HCT116 (cell line): ENCODE measurements at regions not wholly inside any gene's neighbourhood (a gene's known extent, or its start where the extent isn't known, plus 50 kb on each side); places are given as distances from the start of the nearest gene placed in this dataset.

Experiments
- CTCF ChIP-seq, 3 experiments: fragments of 200-600 bp in 1 of 3; sonication (generic) in 1 of 3; IDR thresholded peaks in 2 of 3; conservative IDR thresholded peaks in 1 of 3; 2 replicates each; pipeline ENCODE4 v1.5.1; 2012 to 2017; ENCODE audit warnings: low read depth in 2 of 3, low read length in 2 of 3, antibody characterized with exemption in 1 of 3, borderline replicate concordance in 1 of 3, control low read depth in 1 of 3, mild to moderate bottlenecking in 1 of 3, mixed read lengths in 1 of 3, mixed run types in 1 of 3, moderate library complexity in 1 of 3; ENCODE audit not compliant: insufficient read depth in 1 of 3
- ELF1 ChIP-seq: IDR thresholded peaks from 2 replicates; pipeline ENCODE4 v1.6.1; 2012; ENCODE audit warnings: low read depth, borderline replicate concordance
- EZH2phosphoT487 ChIP-seq: fragments of 200-600 bp; IDR thresholded peaks from 2 replicates; pipeline ENCODE4 v1.6.1; 2018; ENCODE audit warnings: antibody characterized with exemption, borderline replicate concordance
- FOSL1 ChIP-seq: IDR thresholded peaks from 2 replicates; pipeline ENCODE4 v1.6.1; 2012; ENCODE audit warnings: low read depth
- JUND ChIP-seq: IDR thresholded peaks from 2 replicates; pipeline ENCODE4 v1.6.1; 2012
- MAX ChIP-seq: IDR thresholded peaks from 2 replicates; pipeline ENCODE4 v1.6.1; 2012
- POLR2A ChIP-seq: IDR thresholded peaks from 2 replicates; pipeline ENCODE4 v1.7.0; 2011; ENCODE audit warnings: borderline replicate concordance; ENCODE audit not compliant: insufficient read depth, insufficient read length; ENCODE audit errors: extremely low read depth
- POLR2AphosphoS5 ChIP-seq: IDR thresholded peaks from 2 replicates; pipeline ENCODE4 v1.6.1; 2011; ENCODE audit warnings: mild to moderate bottlenecking, low read depth, low read length, moderate library complexity
- SIN3A ChIP-seq: IDR thresholded peaks from 2 replicates; pipeline ENCODE4 v1.6.1; 2012; ENCODE audit warnings: low read depth
- ZBTB33 ChIP-seq: IDR thresholded peaks from 2 replicates; pipeline ENCODE4 v1.6.1; 2011; ENCODE audit warnings: mild to moderate bottlenecking, low read length, moderate library complexity; ENCODE audit not compliant: insufficient replicate concordance; ENCODE audit errors: extremely low read depth
- ZNF274 ChIP-seq: fragments of 200-500 bp; sonication (Bioruptor generic); IDR thresholded peaks from 2 replicates; pipeline ENCODE4 v1.6.1; 2014; ENCODE audit warnings: mild to moderate bottlenecking, low read depth, low read length, inconsistent platforms

- no peak for TF ChIP-seq CTCF (IDR thresholded peaks at IDR 0.05 in 2 of 3, conservative IDR thresholded peaks at IDR 0.05 in 1 of 3; ENCODE audit: borderline replicate concordance in 1 of 3, insufficient read depth in 1 of 3, low read depth in 2 of 3, low read length in 2 of 3)
- TF ChIP-seq POLR2AphosphoS5, result no peak
- no peak for TF ChIP-seq SIN3A
- no peak for TF ChIP-seq JUND
- TF ChIP-seq MAX, result no peak
- no peak for TF ChIP-seq ZBTB33
- no peak for TF ChIP-seq FOSL1
- no peak for TF ChIP-seq POLR2A
- TF ChIP-seq EZH2phosphoT487, result no peak
- no peak for TF ChIP-seq ELF1
- TF ChIP-seq ZNF274, result no peak
Observed at GRCh38 chr22:27022274-27022895, 365.0 kb downstream of the MIAT start.
